Heart right ventricle (tissue), 16 donors: ENCODE measurements at regions not wholly inside any gene's neighbourhood (a gene's known extent, or its start where the extent isn't known, plus 50 kb on each side); places are given as distances from the start of the nearest gene placed in this dataset.

ENCODE experiments used
- ATAC-seq, 8 donors: fragments of 200-7000 bp; cut with Tn5 transposase; one replicate each; pipeline ENCODE4 v1.9.1; 2020; ENCODE audit warnings: mild to moderate bottlenecking in 8 of 8, moderate library complexity in 8 of 8, moderate number of reproducible peaks in 1 of 8
- DNase-seq, 2 donors: peaks; one replicate each; pipeline ENCODE4 v3.0.0-alpha.2; 2020
- H3K27ac ChIP-seq, 10 donors: fragments of 200-600 bp; sonication (generic) in 2 of 10; one replicate each; pipeline versions ENCODE4 v1.5.0 to v1.8.0; 2020 to 2022; ENCODE audit warnings: mild to moderate bottlenecking in 3 of 10
- H3K27me3 ChIP-seq, 7 donors: fragments of 200-600 bp; one replicate each; pipeline ENCODE4 v1.8.0; 2021 to 2022; ENCODE audit warnings: mild to moderate bottlenecking in 2 of 7
- H3K36me3 ChIP-seq, 9 donors: fragments of 200-600 bp; sonication (generic) in 1 of 9; one replicate each; pipeline versions ENCODE4 v1.5.0 to v1.8.0; 2020 to 2022; ENCODE audit warnings: mild to moderate bottlenecking in 2 of 9
- H3K4me1 ChIP-seq, 9 donors: fragments of 200-600 bp; sonication (generic) in 1 of 9; one replicate each; pipeline versions ENCODE4 v1.5.0 to v1.8.0; 2020 to 2022; ENCODE audit warnings: mild to moderate bottlenecking in 4 of 9
- H3K4me3 ChIP-seq, 10 donors: fragments of 200-600 bp; sonication (generic) in 2 of 10; one replicate each; pipeline versions ENCODE4 v1.5.0 to v1.8.0; 2020 to 2022; ENCODE audit warnings: mild to moderate bottlenecking in 7 of 10, moderate library complexity in 2 of 10
- H3K9me3 ChIP-seq, 11 donors: fragments of 200-600 bp in 10 of 11; sonication (generic) in 2 of 11; one replicate each; pipeline versions ENCODE4 v1.5.0 to v1.8.0; 2013 to 2022; ENCODE audit warnings: mild to moderate bottlenecking in 2 of 11, control low read depth in 1 of 11, moderate library complexity in 1 of 11
- WGBS, 2 donors: extraction: QIAGEN DNeasy Blood & Tissue Kit; methylation state at CpG; one replicate each; pipeline ENCODE4 v1.1.7; 2013; ENCODE audit warnings: inconsistent platforms in 1 of 2; 5-methylcytosine and 5-hydroxymethylcytosine counted together
- intact Hi-C, 10 donors: fragments of 100-400 bp; cut with DNase I; formaldehyde crosslinking; loops; one replicate each; pipeline versions ENCODE4 v1.11.1 to v1.14.2; 2022
- TF ChIP-seq, protein P1 (sequence below), 9 donors: fragments of 200-600 bp; sonication (generic) in 2 of 9; IDR thresholded peaks; one replicate each; pipeline versions ENCODE4 v1.5.0 to v1.8.0; 2021 to 2022; ENCODE audit warnings: antibody characterized with exemption in 9 of 9, mild to moderate bottlenecking in 5 of 9, moderate library complexity in 1 of 9
- donor health status: Arrhythmogenic right ventricular cardiomyopathy.
- donor health status: ischemic (EF 13 %, LVEDD 7.1; RV severe dilation, severe dysfunction).
- donor health status: healthy with polysubstance abuse.
- donor health status: DM: no; HTN: yes; CAD: no.
- donor health status: DM: no; HTN: no; CAD: no.
- donor health status: ischemic (EF 25% LVEDD 6.9; RV normal size, moderate dysfunction).
- donor health status: ischemic (EF 25% LVEDD 5.7; RV mildly dilated, moderate dysfunction).
- donor health status: healthy.
- donor health status: DM: yes; HTN: yes; CAD: no.
- donor health status: Ischemic cardiomyopathy.
- donor health status: ischemic (EF 35%, LVEDD 5.7; RV mildly dilated, moderate dysfunction).
- donor health status: nonischemic (EF 11% LVEDD 7.7; RV severe dilation, severe dysfunction).
- donor health status: DM: yes; HTN: yes; CAD: no.
- donor health status: PGD.
- donor health status: ischemic (EF 29% LVEDD 5.4; RV normal size, mild dysfunction).
- donor health status: nonischemic (EF 23%, LVEDD 6.1; RV moderate dilation, normal function).

DNA sequence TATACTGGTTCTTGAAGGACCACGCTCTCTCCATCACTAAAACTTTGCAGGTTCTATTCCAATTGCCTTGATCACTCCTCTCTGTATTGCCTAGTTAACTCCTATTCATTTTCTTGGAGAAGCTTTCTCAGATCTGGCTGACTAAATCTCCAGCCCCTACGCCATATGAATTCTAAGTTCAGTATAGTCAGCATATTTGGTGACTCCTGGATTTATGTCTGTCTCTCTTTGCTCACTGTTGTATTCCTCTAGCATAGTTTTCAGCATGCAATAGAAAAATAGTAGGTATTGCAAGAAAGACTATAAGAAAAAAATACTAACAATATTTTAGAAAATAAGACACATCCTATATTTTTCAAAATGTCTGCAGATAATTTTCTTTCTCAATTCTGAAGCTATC is 579.7 kb downstream of the CDH11 start:
- Histone ChIP-seq H3K4me3 (no peak overlapping the region), H3K36me3 (no peaks in the 10 kb centered on the region), H3K27ac (no peak overlapping the region), H3K4me1 (no peaks in the 10 kb centered on the region), H3K27me3 (no peaks in the 10 kb centered on the region), H3K9me3 (peaks cover 0 to 8% (median 0%) of the 10 kb centered on the region in 11 donors)
- 90 to 92% methylated on average over 2 of the region's 2 CpGs for WGBS, 2 donors
- intact Hi-C loops, result no loop called here
- TF ChIP-seq, protein P1, sequence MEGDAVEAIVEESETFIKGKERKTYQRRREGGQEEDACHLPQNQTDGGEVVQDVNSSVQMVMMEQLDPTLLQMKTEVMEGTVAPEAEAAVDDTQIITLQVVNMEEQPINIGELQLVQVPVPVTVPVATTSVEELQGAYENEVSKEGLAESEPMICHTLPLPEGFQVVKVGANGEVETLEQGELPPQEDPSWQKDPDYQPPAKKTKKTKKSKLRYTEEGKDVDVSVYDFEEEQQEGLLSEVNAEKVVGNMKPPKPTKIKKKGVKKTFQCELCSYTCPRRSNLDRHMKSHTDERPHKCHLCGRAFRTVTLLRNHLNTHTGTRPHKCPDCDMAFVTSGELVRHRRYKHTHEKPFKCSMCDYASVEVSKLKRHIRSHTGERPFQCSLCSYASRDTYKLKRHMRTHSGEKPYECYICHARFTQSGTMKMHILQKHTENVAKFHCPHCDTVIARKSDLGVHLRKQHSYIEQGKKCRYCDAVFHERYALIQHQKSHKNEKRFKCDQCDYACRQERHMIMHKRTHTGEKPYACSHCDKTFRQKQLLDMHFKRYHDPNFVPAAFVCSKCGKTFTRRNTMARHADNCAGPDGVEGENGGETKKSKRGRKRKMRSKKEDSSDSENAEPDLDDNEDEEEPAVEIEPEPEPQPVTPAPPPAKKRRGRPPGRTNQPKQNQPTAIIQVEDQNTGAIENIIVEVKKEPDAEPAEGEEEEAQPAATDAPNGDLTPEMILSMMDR (IDR thresholded peaks at IDR 0.05), result no peak
- DNase-seq (no peak), ATAC-seq (no peak)

DNA sequence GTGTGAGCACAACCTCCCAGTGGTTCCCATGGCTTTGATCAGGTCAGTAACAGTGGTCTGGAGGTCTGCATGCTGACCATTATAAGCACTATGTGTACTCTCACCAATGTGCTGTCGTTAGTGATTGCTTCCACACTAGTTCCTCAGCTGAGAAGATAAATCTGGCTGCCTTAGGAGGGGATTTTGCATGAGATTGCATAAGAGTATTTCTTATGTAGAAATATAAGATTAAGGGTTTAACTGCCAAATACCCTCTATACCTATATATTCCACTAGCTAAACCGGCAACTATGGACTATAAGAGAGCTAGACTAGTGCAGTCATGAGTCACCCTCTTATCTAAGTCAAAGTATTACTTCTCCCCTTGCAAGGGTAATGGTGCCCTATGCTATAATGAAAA is 580.2 kb downstream of the CDH11 start:
- no peaks in the 10 kb centered on the region for H3K27me3 ChIP-seq
- no peak overlapping the region for H3K27ac ChIP-seq
- no peaks in the 10 kb centered on the region for H3K36me3 ChIP-seq
- peaks cover 0 to 8% (median 0%) of the 10 kb centered on the region in 11 donors for H3K9me3 ChIP-seq
- intact Hi-C loops, result no loop called here
- 79 to 89% methylated on average over 2 of the region's 2 CpGs for WGBS, 2 donors
- TF ChIP-seq, protein P1 (IDR thresholded peaks at IDR 0.05), result no peak
- no peak overlapping the region for H3K4me3 ChIP-seq
- H3K4me1 ChIP-seq, result no peaks in the 10 kb centered on the region
- ATAC-seq (no peak), DNase-seq (no peak)

DNA sequence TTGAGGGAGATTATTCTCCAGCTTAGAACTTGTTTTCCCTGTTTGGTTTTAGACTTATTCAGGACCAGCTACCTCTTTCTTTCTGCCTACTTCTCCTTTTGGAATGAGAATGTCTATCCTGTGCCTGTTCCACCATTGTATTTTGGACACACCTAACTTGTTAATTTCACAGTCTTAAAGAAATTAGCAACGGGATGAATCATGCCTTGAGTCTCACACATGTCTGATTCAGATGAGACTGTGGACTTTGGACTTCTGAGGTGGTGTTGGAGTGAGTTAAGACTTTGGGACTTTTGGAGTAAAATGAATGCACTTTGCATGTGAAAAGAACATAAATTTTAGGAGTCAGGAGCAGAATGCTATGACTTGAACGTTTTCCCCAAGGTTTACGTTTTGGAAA is 581.4 kb downstream of the CDH11 start:
- WGBS, 2 donors, result 78 to 83% methylated on average over 3 of the region's 3 CpGs
- ATAC-seq (no peak), DNase-seq (no peak)
- Histone ChIP-seq H3K36me3 (no peaks in the 10 kb centered on the region), H3K9me3 (peaks cover 0 to 8% (median 0%) of the 10 kb centered on the region in 11 donors), H3K27ac (no peak overlapping the region), H3K27me3 (no peaks in the 10 kb centered on the region), H3K4me1 (no peaks in the 10 kb centered on the region), H3K4me3 (no peak overlapping the region)
- intact Hi-C loops, result no loop called here
- TF ChIP-seq, protein P1 (IDR thresholded peaks at IDR 0.05), result no peak

DNA sequence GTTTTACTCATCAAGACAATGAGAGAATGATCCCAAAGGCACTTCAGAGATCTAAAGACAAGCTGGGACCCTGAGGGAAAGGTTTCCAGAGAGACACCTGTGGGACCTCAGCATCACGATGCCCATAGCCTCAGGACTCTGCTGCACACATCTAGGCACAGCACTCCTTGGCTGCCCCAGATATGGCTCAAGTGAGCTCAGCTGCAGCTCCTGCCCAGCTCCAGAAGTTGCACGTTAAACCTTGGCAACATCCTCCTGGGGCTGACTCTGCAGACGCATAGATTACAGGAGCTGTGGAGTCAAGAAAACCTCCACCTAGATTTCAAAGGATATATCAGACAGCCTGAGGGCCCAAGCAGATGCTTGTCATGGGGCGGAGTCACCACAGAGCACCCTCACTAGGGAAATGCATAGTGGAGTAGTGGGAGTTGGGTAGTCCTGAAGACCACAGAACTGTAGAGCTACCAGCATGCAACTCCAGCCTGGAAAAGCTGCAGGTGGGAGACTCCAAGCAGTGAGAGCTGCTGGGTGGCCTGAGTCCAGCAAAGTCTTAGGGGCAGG is 582.0 kb downstream of the CDH11 start:
- peaks cover 0 to 3% (median 0%) of the 10 kb centered on the region in 11 donors for H3K9me3 ChIP-seq
- no peaks in the 10 kb centered on the region for H3K36me3 ChIP-seq
- H3K4me3 ChIP-seq, result no peak overlapping the region
- TF ChIP-seq, protein P1 (IDR thresholded peaks at IDR 0.05), result no peak
- intact Hi-C loops, result no loop called here
- ATAC-seq (no peak), DNase-seq (no peak)
- 87 to 89% methylated on average over 4 of the region's 4 CpGs for WGBS, 2 donors
- H3K27me3 ChIP-seq, result no peaks in the 10 kb centered on the region
- H3K27ac ChIP-seq, result no peak overlapping the region
- H3K4me1 ChIP-seq, result no peaks in the 10 kb centered on the region
